GM12873 (cell line): ENCODE measurements at regions not wholly inside any gene's neighbourhood (a gene's known extent, or its start where the extent isn't known, plus 50 kb on each side); places are given as distances from the start of the nearest gene placed in this dataset.

Experiments
- CTCF ChIP-seq: IDR thresholded peaks from 2 replicates; pipeline ENCODE4 v1.5.1; 2012; ENCODE audit warnings: low read depth, mild to moderate bottlenecking, moderate library complexity, low read length, control low read depth; ENCODE audit not compliant: insufficient read depth; ENCODE audit errors: missing control alignments

- no peak for TF ChIP-seq CTCF
Measured at GRCh38 chr6:14814016-14814415, 431.9 kb upstream of the JARID2 start.

- no peak for TF ChIP-seq CTCF
Measured at GRCh38 chr6:14816116-14816859, 429.6 kb upstream of the JARID2 start.

- no peak for TF ChIP-seq CTCF
Measured at GRCh38 chr6:14817074-14817473, 428.8 kb upstream of the JARID2 start.

- TF ChIP-seq CTCF, result no peak
Measured at GRCh38 chr6:14818422-14818884, 427.4 kb upstream of the JARID2 start.

GRCh38 chr6:14819001-14819400 lies 426.9 kb upstream of the JARID2 start:
- no peak for TF ChIP-seq CTCF

GRCh38 chr6:14819840-14820420 lies 425.9 kb upstream of the JARID2 start:
- TF ChIP-seq CTCF, result no peak

GRCh38 chr6:14822012-14822553 lies 423.8 kb upstream of the JARID2 start:
- TF ChIP-seq CTCF, result no peak
